GM12864 (cell line): ENCODE measurements at regions not wholly inside any gene's neighbourhood (a gene's known extent, or its start where the extent isn't known, plus 50 kb on each side); places are given as distances from the start of the nearest gene placed in this dataset.

Experiments used
- DNase-seq: peaks from one replicate; pipeline ENCODE4 v3.0.0-alpha.2; 2011; ENCODE audit warnings: low read depth
- H3K4me3 ChIP-seq: 2 replicates; pipeline ENCODE4 v1.5.1; 2011; ENCODE audit warnings: mild to moderate bottlenecking, low read depth, low read length, control low read depth
- TF ChIP-seq, protein P1 (sequence below): IDR thresholded peaks from 2 replicates; pipeline ENCODE4 v1.5.1; 2011; ENCODE audit warnings: low read depth, mild to moderate bottlenecking, moderate library complexity, low read length, control low read depth, inconsistent platforms; ENCODE audit errors: missing control alignments

DNA sequence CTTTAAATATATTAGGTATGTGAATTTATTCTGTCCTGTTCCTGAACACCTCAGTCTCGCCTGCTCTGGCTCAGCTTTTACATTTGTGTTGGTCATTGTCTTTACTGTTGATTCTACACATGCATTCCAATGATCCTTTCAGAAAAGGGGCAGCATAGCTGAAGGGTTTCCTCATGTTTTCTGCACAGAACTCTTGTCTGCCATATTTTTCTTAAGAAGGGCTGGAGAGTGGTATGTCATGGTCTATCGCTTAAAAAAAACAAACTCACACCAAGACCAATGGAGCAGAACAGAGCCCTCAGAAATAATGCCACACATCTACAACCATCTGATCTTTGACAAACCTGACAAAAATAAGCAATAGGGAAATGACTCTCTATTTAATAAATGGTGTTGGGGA lies 215.8 kb upstream of the HSFY2 start:
- DNase-seq: no peak
- TF ChIP-seq, protein P1, sequence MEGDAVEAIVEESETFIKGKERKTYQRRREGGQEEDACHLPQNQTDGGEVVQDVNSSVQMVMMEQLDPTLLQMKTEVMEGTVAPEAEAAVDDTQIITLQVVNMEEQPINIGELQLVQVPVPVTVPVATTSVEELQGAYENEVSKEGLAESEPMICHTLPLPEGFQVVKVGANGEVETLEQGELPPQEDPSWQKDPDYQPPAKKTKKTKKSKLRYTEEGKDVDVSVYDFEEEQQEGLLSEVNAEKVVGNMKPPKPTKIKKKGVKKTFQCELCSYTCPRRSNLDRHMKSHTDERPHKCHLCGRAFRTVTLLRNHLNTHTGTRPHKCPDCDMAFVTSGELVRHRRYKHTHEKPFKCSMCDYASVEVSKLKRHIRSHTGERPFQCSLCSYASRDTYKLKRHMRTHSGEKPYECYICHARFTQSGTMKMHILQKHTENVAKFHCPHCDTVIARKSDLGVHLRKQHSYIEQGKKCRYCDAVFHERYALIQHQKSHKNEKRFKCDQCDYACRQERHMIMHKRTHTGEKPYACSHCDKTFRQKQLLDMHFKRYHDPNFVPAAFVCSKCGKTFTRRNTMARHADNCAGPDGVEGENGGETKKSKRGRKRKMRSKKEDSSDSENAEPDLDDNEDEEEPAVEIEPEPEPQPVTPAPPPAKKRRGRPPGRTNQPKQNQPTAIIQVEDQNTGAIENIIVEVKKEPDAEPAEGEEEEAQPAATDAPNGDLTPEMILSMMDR: no peak
- H3K4me3 ChIP-seq: no peak overlapping the region

DNA sequence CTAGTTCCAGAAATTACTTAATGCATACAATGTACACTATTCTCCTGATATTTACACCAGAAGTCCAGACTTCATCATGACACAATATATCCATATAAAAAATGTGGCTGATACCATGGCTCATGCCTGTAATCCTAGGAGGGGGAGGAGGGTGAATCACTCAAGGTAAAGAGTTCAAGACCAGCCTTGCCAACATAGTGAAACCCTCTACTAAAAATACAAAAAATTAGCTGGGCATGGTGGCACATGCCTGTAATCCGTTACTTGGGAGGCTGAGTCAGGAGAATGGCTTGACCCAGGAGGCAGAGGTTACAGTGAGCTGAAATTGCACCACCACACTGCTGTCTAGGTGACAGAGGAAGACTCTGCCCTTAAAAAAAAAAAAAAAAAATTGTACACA lies 192.5 kb upstream of the HSFY2 start:
- no peak for DNase-seq
- TF ChIP-seq, protein P1: no peak
- no peak overlapping the region for H3K4me3 ChIP-seq

DNA sequence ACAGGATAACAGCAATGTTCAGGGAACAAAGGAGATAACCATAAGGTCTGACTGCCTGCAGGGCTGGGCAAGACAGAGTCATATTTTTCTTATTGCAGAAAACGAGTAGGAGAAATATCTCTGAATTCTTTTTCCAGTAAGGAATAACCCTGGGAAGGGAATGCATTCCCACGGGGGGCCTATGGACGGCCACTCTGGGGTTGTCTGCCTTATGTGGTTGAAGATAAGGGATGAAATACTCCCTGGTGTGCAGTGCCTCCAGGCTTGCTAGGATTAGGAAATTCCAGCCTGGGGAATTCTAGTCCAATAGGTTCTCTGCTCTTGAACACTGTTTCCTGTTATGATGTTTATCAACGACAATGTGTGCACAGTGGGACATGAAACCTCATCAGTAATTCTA lies 185.3 kb upstream of the HSFY2 start:
- DNase-seq: no peak
- TF ChIP-seq, protein P1: no peak
- H3K4me3 ChIP-seq: no peak overlapping the region

DNA sequence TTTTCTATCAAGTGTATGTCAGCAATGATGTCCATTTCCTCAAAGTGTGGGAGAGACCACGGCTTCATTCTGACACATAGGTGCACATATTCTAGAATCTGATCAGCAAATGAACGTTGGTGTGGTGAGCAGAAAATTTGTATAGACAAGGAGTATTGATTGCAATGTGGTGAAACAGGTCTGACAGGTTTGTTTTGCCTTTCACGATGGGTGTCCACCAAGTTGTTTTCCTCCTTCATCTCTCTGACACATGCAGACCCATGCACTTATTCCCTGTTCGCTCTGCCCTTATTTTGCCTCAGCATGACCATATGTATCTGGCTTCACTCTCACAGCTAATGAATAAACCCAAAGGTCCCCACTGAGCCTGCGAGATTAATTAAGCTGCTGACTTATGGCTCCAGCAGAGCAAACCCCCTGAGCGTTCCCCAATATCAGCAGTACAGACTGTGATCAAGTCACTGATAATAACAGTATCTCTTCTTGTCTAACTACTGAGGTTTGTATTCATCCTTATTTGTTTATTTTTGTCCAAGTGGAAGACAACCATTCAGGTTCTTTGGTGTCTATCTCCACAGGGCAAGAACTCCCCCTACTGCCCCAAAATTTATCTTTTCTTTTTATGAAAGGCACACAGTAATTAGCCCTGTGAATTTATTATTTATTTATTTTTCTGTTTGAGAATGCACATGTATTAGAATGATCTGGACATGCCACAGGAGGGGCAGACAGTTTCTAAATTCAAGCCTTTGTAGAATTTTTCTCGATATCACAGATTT lies 178.3 kb upstream of the HSFY2 start:
- no peak overlapping the region for H3K4me3 ChIP-seq
- TF ChIP-seq, protein P1: no peak
- no peak for DNase-seq

DNA sequence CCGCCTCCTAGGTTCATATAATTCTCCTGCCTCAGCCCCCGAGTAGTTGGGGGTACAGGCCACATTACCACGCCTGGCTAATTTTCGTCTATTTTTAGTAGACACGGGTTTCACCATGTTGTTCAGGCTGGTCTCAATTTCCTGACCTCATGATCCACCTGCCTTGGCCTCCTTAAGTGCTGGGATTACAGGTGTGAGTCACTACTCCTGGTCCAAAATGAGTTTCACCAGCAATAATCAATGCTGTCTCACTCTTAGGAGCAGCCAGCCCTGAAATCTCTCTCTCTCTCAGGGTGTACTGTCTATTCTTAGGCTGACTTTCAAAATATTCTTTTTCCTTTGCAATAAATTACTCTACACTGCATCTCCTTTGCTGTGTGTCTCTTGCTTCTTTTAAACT lies 177.5 kb upstream of the HSFY2 start:
- DNase-seq: no peak
- TF ChIP-seq, protein P1: no peak
- no peak overlapping the region for H3K4me3 ChIP-seq

DNA sequence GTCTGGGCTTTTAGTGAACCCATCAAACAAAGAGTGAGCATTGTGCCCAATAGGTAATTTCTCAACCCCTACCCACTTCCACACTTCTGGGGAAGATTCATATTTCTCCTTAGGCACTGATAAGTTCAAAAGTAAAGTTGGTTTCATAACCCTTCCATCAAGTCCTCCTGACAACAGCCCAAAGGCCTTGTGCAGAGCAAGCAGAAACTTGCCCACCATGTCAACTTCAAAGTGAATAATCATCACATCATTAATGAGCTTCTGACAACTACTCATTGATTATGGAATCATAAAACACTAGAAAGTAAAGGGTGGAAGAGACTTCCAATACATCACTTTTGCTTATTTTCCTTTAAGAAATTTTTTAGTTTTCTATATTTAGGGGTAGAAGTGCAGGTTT lies 163.3 kb upstream of the HSFY2 start:
- TF ChIP-seq, protein P1: no peak
- no peak for DNase-seq
- H3K4me3 ChIP-seq: no peak overlapping the region

DNA sequence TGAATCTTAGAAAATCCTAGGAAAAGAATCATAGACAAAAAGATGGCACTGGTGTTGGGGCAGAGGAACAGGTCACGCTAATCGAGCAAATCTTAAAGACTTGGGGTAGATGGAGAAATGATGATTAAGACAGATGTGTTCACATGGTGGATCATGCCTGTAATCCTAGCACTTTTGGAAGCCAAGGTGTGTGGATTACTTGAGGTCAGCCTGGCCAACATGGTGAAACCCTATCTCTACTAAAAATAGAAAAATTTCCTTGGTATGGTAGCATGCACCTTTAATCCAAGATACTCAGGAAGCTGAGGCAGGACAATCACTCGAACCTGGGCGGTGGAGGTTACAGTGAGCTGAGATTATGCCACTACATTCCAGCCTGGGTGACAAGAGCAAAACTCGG lies 145.7 kb upstream of the HSFY2 start:
- TF ChIP-seq, protein P1: no peak

More for the DNA sequence above, 145.7 kb upstream of the HSFY2 start:
- no peak overlapping the region for H3K4me3 ChIP-seq
- DNase-seq: no peak
